Astrocyte of the spinal cord (primary cell): ENCODE measurements at regions not wholly inside any gene's neighbourhood (a gene's known extent, or its start where the extent isn't known, plus 50 kb on each side); places are given as distances from the start of the nearest gene placed in this dataset.

Source experiments
- DNase-seq: peaks from one replicate; pipeline ENCODE4 v3.0.0; 2011; ENCODE audit warnings: low read depth, low spot score
- H3K4me3 ChIP-seq: 2 replicates; pipeline ENCODE4 v1.5.1; 2011; ENCODE audit warnings: low read depth, mild to moderate bottlenecking, low read length, moderate library complexity
- in situ Hi-C: cut with HindIII; loops from 2 replicates; pipeline ENCODE4 v1.10.0; 2017; ENCODE audit warnings: low sequenced_read_pairs
- TF ChIP-seq, protein P1 (sequence below): IDR thresholded peaks from 2 replicates; pipeline ENCODE4 v1.5.1; 2012; ENCODE audit warnings: low read depth, mild to moderate bottlenecking, low read length, inconsistent platforms

DNA sequence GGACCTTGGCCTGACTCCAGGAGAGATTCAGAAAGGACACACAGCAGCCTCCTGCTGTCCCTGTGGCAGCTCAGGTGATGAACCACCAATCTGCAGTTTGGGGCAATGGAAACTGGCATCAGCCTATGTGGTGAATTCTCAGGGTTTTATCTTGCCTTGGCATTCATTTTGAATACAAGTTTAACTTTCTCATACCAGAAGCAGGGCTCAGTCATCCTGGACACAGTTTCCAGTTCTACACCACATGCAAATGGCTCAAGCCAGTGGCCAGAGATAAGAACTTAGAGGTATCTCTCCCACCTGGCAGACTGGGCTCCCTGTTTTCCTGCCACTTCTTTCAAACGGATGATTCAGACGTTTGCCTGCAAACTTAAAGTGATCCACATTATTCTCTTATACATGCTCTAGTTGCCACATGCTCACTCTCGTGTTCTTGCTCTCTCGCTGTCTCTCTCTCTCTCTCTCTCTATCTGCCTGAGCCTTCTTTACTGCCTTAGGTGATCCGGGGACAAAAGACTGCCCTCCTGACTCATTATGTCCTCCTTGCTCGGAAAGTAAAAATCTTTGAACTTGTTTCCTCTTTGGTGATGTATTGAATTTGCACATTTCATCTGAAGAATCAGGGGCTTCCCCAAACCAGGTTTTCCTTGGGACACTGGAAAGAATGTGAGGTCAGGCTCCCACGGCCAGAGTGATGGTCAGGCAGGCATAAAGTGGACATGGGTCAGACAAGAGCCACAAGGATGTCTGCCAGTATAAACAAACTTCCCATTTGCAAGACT lies 99.6 kb upstream of the STT3B start:
- DNase-seq, result no peak
- TF ChIP-seq, protein P1, sequence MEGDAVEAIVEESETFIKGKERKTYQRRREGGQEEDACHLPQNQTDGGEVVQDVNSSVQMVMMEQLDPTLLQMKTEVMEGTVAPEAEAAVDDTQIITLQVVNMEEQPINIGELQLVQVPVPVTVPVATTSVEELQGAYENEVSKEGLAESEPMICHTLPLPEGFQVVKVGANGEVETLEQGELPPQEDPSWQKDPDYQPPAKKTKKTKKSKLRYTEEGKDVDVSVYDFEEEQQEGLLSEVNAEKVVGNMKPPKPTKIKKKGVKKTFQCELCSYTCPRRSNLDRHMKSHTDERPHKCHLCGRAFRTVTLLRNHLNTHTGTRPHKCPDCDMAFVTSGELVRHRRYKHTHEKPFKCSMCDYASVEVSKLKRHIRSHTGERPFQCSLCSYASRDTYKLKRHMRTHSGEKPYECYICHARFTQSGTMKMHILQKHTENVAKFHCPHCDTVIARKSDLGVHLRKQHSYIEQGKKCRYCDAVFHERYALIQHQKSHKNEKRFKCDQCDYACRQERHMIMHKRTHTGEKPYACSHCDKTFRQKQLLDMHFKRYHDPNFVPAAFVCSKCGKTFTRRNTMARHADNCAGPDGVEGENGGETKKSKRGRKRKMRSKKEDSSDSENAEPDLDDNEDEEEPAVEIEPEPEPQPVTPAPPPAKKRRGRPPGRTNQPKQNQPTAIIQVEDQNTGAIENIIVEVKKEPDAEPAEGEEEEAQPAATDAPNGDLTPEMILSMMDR, result no peak
- in situ Hi-C loops, result no loop called here
- H3K4me3 ChIP-seq, result no peak overlapping the region

GRCh38 chr3:31433679-31433992 lies 99.1 kb upstream of the STT3B start:
- TF ChIP-seq, protein P1, result no peak
- in situ Hi-C loops, result no loop called here

DNA sequence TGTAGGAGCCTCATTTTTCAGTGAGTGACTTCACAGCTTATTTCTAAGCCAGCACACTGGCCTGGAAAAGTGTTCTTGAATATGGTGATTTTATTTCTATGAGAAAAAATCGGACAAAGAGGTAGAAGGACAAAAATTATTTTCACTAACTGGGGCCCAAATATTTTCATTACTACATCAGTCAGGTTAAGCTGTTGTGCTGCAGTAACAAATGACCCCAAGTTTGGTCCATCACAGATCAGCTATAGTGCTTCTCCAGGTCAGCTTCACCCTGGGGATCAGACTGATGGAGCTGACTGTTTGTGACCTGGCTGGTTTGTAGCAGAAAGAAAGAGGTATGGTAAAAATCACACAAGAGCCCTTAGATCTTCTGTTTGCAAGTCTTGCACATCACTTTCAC lies 97.9 kb upstream of the STT3B start:
- TF ChIP-seq, protein P1, result no peak
- in situ Hi-C loops, result no loop called here

More at GRCh38 chr3:31433679-31433992, 99.1 kb upstream of the STT3B start:
- DNase-seq, result no peak
- no peak overlapping the region for H3K4me3 ChIP-seq

GRCh38 chr3:31436830-31437229 lies 95.9 kb upstream of the STT3B start:
- no peak overlapping the region for H3K4me3 ChIP-seq
- in situ Hi-C loops, result no loop called here
- DNase-seq, result no peak
- TF ChIP-seq, protein P1, result no peak

More for the DNA sequence above, 97.9 kb upstream of the STT3B start:
- H3K4me3 ChIP-seq, result no peak overlapping the region
- no peak for DNase-seq

DNA sequence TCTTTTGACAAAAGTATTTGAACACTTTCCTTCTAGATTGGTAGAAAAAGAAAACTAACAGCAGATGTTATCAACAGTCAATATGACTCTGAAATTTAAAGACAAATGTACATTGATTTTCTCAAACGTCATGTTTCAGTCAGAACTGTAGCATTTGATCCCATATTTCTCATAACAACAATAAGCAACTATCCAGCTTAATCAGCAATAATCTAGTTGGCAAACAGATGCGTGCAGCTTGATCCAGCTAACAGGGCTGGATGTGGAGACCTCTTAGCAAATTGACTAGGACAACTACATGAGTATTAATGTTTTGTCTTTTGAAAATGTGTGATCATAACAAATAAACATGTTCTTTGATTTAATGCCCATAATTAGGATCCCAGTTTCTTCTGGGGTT lies 94.0 kb upstream of the STT3B start:
- H3K4me3 ChIP-seq, result no peak overlapping the region
- TF ChIP-seq, protein P1, result no peak
- in situ Hi-C loops, result no loop called here
- DNase-seq, result no peak

DNA sequence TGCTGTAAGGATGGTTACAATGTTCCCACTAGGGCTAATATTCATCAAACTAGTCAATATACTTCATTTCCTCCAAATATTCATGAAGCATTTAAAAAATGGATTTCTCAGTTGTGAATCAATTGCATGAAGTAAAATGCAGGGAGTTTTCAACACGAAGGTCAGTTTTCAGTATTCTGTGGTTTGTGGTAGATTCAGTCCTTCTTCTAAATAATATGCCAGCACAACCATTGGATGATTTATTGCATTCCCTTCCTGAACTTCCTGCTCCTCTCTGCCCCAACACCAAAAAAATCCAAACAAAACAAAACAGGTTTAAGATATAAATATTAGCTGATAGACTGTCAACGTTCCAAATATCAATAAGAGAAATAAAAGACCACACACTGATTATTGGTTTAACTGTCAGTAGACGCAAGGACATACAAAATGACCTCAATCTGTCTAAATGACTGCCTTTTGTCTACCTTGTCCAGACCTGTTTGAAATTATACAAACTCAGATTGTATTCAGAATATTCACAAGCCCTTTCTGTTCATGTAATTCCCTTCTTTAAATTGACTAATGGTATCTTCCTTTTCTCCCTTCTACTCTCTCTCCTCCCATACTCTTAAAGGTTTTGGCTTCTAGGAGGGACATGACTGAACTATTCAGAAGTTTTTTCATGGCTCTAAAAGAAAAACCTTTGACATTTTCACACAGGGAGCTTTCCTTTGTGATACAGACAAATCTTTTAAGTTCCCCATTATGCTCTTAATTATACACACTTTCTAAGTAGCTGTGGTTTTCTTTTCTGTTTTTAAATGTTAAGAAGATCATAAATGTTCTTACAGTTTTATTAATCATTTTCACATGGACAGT lies 92.6 kb upstream of the STT3B start:
- H3K4me3 ChIP-seq, result no peak overlapping the region
- no peak for DNase-seq
- in situ Hi-C loops, result no loop called here
- TF ChIP-seq, protein P1, result no peak
